ENCODE measurements at regions not wholly inside any gene's neighbourhood (a gene's known extent, or its start where the extent isn't known, plus 50 kb on each side); places are given as distances from the start of the nearest gene placed in this dataset.

- Histone ChIP-seq H3K4me1 (ENCODE audit: insufficient read depth, poor library complexity, severe bottlenecking) (peaks cover 15% of the 10 kb centered on the region), H3K4me3 (ENCODE audit: severe bottlenecking) (no peak overlapping the region), H3K9me3 (ENCODE audit: severe bottlenecking) (no peaks in the 10 kb centered on the region), H3K27me3 (ENCODE audit: insufficient read depth, poor library complexity, severe bottlenecking) (no peaks in the 10 kb centered on the region), H3K27ac (ENCODE audit: poor library complexity, severe bottlenecking) (peak overlapping the region; percentile 4), H3K36me3 (ENCODE audit: low read depth) (no peaks in the 10 kb centered on the region)
- peak; percentile 70 for DNase-seq (ENCODE audit: low spot score)
- ATAC-seq (ENCODE audit: low read depth): peak; percentile 58
- no peak for TF ChIP-seq CTCF (IDR thresholded peaks at IDR 0.05; ENCODE audit: poor library complexity, severe bottlenecking)
Observed at GRCh38 chr15:98440917-98441316, 207.4 kb upstream of the IGF1R start.

- Histone ChIP-seq H3K36me3 (ENCODE audit: low read depth) (no peaks in the 10 kb centered on the region), H3K4me1 (ENCODE audit: insufficient read depth, poor library complexity, severe bottlenecking) (peaks cover 15% of the 10 kb centered on the region), H3K27ac (ENCODE audit: poor library complexity, severe bottlenecking) (no peak overlapping the region), H3K27me3 (ENCODE audit: insufficient read depth, poor library complexity, severe bottlenecking) (no peaks in the 10 kb centered on the region), H3K4me3 (ENCODE audit: severe bottlenecking) (no peak overlapping the region), H3K9me3 (ENCODE audit: severe bottlenecking) (no peaks in the 10 kb centered on the region)
- ATAC-seq (ENCODE audit: low read depth) (no peak), DNase-seq (ENCODE audit: low spot score) (no peak)
- TF ChIP-seq CTCF (IDR thresholded peaks at IDR 0.05; ENCODE audit: poor library complexity, severe bottlenecking): no peak
Observed at GRCh38 chr15:98441599-98441998, 206.7 kb upstream of the IGF1R start.

- peak; percentile 96 for ATAC-seq (ENCODE audit: low read depth)
Observed at GRCh38 chr15:98442379-98442833, 205.9 kb upstream of the IGF1R start.

DNA sequence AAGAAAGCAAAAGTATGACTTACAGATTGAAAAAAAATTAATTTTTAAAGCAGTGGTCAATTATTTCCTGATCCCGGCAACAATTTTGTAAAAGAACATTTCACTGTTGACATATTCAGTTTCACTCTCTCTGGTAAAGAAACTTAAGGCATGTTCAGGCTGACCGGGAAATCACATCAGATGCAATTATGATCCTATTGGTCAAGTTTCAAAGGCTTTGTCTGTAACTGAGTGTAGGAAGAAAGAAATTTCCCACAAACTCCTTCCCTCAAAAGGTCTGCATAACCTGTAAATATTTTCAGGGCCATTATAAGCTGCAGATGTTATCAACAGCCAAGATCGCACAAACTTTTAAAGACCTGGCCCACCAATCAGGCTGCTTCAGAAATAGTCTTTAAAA is 205.4 kb upstream of the IGF1R start:
- no peak for TF ChIP-seq CTCF (IDR thresholded peaks at IDR 0.05; ENCODE audit: poor library complexity, severe bottlenecking)
- Histone ChIP-seq H3K27ac (ENCODE audit: poor library complexity, severe bottlenecking) (no peak overlapping the region), H3K4me1 (ENCODE audit: insufficient read depth, poor library complexity, severe bottlenecking) (peaks cover 15% of the 10 kb centered on the region), H3K36me3 (ENCODE audit: low read depth) (no peaks in the 10 kb centered on the region), H3K4me3 (ENCODE audit: severe bottlenecking) (no peak overlapping the region), H3K9me3 (ENCODE audit: severe bottlenecking) (no peaks in the 10 kb centered on the region), H3K27me3 (ENCODE audit: insufficient read depth, poor library complexity, severe bottlenecking) (no peaks in the 10 kb centered on the region)
- ATAC-seq (ENCODE audit: low read depth) (no peak), DNase-seq (ENCODE audit: low spot score) (no peak)

More at GRCh38 chr15:98442379-98442833, 205.9 kb upstream of the IGF1R start:
- H3K27ac ChIP-seq (ENCODE audit: poor library complexity, severe bottlenecking): no peak overlapping the region
- no peaks in the 10 kb centered on the region for H3K27me3 ChIP-seq (ENCODE audit: insufficient read depth, poor library complexity, severe bottlenecking)
- peak; percentile 99 for TF ChIP-seq CTCF (IDR thresholded peaks at IDR 0.05; ENCODE audit: poor library complexity, severe bottlenecking)
- no peaks in the 10 kb centered on the region for H3K9me3 ChIP-seq (ENCODE audit: severe bottlenecking)
- no peak overlapping the region for H3K4me3 ChIP-seq (ENCODE audit: severe bottlenecking)
- no peak for DNase-seq (ENCODE audit: low spot score)
- H3K4me1 ChIP-seq (ENCODE audit: insufficient read depth, poor library complexity, severe bottlenecking): peaks cover 15% of the 10 kb centered on the region
- no peaks in the 10 kb centered on the region for H3K36me3 ChIP-seq (ENCODE audit: low read depth)

DNA sequence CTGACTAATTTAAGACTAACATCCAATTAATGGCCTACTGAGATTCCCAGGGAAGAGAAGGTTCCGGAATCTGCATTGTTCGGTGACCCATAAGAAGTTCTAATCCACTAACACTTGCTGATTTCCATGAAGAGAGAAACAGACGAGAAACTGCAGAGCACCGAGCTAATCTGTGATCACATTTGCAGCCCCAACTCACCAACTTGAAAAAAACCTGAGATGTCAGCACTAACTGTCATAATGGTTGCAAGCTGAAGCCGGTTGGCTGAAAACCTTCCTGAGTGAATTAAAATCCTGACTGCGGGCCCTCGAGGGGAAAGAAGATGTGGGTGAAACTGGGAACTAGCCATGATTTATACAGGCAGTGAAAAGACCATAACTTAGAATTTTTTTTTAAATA is 204.8 kb upstream of the IGF1R start:
- Histone ChIP-seq H3K27me3 (ENCODE audit: insufficient read depth, poor library complexity, severe bottlenecking) (no peaks in the 10 kb centered on the region), H3K36me3 (ENCODE audit: low read depth) (no peaks in the 10 kb centered on the region), H3K9me3 (ENCODE audit: severe bottlenecking) (no peaks in the 10 kb centered on the region), H3K4me1 (ENCODE audit: insufficient read depth, poor library complexity, severe bottlenecking) (peaks cover 15% of the 10 kb centered on the region), H3K4me3 (ENCODE audit: severe bottlenecking) (no peak overlapping the region), H3K27ac (ENCODE audit: poor library complexity, severe bottlenecking) (no peak overlapping the region)
- ATAC-seq (ENCODE audit: low read depth) (no peak), DNase-seq (ENCODE audit: low spot score) (no peak)
- TF ChIP-seq CTCF (IDR thresholded peaks at IDR 0.05; ENCODE audit: poor library complexity, severe bottlenecking): no peak
